HG03439 (cell line): ENCODE measurements at regions not wholly inside any gene's neighbourhood (a gene's known extent, or its start where the extent isn't known, plus 50 kb on each side); places are given as distances from the start of the nearest gene placed in this dataset.
"Not testable (repeated sequence)": the region's sequence is repeated elsewhere in the genome, so short reads cannot be mapped to it uniquely, and the experiment has no call there.

Source experiments
- ATAC-seq: cut with Tn5 transposase; IDR thresholded peaks from one replicate; pipeline ENCODE4 v1.9.1; 2021; ENCODE audit warnings: mild to moderate bottlenecking, moderate library complexity; ENCODE audit not compliant: unreplicated experiment

DNA sequence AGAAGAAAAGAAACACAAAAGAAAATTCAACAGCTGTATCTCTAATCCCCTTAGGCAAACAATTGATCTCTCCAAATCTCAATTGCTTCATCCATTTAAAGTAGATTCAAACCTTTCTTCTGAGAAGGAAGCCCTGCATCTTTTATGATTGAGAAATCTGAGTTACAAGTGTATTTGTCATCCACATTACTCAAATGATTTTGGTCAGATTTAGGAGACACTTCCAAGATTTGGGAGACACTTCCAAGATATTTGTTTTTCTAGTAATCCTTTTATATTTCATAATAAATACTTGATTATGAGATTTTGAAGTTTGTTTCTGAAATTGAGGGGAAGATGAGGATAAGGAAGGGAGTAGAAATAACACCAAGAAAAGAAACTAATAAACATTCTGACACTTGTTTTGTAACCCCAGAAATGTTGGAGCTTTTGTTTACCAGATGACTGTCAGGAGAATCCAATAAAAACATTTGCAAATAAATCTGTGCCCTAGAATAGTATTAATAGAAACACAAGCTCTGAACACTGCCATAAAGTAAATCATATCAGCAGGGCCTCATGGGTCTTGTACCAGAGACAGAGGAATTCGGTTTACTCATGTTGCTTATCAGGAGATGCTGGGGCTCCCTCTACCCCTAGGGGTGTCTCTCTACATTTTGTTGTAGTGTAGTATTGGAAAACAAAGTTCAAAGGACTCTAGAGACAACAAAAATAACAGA, 314.3 kb upstream of the NT5E start:
- no peak for ATAC-seq

DNA sequence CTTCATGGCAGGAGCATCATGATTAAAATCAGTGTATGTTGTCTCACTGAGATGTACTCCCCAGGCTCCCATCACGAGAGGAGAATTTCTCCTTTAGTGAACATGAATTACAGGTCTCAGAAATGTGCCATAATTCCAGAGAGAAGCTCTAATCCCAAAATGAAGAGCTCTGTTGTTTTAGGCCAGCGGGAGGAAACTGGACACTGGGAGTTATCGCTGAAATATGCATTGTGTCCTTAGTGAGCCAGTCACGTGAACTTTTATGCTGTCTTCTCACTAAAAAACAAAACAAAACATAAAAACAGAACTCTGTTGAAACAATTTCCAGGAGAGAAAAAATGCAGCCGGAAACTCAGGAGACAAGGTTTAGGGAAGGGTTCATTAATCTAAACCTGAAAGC, 315.7 kb upstream of the NT5E start:
- no peak for ATAC-seq

DNA sequence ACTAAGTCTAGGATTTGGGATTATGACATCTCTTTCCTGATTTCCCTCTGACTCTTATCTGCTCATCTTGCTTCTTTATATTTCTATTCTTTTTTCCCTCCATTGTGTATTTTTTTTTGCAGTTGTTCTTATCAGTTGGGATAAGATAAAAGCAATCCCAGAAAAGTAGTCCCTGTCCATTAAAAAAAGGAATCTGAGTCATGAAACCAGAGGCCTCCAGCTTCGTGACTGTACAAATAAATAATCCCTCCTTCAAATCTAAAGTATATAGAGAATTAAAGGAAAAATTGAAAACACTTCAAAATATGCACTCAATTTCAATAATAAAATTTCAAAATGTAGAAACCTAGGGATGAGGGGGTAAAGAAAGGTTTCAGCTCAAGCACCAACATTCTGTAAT, 317.8 kb upstream of the NT5E start:
- no peak for ATAC-seq

DNA sequence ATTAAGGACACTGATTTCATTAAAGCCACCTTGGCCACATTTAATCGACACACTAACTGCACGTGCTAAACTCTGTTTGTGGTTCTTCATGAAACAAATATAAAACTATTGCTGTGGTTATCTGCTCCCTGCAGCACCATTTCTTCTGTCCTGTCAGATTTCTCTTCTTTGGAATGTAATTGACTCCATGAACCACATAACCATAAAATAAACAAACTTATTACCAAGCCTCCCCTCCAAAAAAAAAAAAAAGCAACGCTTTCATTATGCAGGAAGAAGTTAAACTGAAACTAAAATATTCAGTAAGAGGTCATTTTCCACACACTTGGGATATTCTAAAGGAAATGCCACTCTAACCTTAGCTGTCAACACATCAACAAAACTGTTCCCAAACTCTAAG, 319.1 kb upstream of the NT5E start:
- no peak for ATAC-seq

DNA sequence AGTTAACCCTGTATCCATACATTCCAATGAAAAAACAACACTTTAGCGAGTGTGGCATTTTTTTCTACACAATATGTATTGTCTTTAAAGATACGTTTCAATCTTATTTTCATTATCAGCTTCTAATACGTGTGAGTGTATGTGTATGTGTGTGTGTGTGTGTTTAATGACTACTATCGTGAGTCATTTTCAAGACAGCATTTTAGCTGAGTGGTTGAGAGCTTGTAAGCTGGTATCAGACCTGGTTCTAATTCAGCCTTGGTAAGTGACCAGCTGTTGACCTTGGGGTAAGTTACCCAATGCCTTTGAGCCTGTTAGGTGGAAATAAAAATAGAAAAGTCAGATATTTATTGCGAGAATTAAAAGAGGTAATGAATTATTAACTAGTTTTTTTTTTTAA, 320.0 kb upstream of the NT5E start:
- no peak for ATAC-seq

DNA sequence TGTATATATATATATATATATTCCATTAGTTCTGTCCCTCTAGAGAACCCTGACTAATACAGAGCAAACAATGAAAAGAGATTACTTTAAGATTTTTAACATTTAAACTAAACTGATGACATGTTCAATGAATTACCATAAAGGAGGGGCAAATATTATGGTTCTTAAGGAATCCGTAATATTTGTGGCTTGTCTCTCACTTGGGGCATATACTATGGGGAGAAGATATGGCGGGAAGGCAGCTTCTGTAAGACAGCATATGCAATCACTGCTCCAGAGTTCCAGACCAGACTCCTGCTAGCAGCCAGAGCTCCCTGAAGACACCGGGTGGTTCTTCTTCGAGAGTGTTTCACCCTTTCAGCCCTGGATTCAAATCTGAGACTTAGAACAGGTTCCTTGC, 321.1 kb upstream of the NT5E start:
- ATAC-seq, result no peak

DNA sequence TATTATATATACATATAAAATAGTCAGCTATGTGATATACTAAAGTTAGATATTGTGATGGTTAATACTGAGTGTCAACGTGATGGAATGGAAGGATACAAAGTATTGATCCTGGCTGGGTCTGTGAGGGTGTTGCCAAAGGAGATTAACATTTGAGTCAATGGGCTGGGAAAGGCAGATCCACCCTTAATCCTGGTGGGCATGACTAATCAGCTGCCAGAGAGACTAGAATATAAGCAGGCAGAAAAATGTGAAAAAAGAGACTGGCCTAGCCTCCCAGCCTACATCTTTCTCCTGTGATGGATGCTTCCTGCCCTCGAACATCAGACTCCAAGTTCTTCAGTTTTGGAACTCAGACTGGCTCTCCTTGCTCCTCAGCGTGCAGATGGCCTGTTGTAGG, 321.6 kb upstream of the NT5E start:
- ATAC-seq, result not testable (repeated sequence)

DNA sequence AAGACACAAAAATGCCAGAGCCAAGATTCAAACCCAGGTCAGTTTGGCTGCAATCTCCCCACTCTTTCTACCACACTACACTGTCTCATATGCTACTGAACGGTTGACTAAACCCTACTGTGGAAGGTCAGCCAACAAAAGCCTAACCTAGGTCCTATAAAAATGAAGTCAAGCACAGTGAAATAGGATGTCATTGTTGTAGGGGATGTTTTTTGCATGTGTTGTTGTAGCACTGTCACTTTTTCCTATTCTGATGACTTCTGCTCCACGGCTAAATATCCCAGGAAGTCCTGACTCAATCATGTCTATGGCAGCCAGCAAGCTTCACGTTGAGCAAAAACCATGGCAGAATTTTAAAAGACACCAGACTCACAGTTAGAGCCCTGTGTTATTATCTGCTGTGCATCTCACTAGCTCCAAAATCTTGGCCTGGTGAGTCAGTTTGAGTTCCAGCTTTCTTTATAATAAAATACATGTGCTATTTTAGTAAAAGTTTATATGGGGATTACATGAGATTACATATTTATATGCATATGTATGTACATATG, 322.1 kb upstream of the NT5E start:
- no peak for ATAC-seq

DNA sequence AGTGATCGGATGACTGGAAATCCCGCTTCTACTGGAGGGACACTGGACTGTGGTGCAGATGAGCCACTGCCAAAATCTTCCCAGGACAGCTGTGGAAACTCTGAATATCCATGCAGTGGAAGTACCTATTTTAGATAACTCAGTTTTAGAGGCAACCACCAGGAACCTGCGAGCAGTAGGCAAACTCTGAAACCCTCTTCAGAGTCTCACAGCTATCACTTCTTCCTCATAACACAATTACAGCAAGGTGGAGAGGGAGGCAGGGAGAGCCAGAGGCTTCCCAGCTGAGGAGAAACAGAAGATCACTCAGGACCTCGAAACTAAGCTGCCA, 322.8 kb upstream of the NT5E start:
- no peak for ATAC-seq

DNA sequence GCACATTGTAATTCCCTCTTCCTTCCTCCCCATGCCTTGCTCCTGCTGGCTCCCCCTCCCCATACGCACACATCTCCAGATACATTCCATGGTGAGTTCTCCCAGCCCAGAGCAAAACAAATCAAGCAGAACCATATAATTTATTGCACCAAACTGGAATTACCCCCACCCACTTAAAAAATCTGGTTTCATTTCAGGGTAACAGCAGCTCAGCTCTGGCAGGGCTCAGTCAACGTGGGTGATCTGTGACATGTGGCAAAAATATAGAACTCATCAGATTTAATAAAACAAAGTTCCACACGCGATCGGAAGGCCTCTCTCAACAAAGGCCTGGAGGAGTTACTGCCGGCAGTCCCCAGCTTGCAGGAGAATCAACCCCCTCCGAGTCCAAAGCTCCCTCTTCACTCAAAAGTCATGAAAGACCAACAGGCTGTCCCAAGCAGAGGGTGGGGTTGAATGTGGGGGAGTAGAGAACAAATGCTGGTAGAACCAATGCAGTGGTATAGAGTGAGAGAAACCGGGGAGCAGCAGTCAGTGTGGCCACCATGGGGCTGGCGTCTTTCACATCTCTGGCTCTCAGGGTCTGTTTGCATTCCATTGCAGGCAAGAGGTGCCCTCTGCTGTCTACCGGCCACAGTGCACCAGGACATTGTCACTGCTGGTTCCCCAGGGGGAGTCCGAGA, 323.3 kb upstream of the NT5E start:
- ATAC-seq, result no peak

DNA sequence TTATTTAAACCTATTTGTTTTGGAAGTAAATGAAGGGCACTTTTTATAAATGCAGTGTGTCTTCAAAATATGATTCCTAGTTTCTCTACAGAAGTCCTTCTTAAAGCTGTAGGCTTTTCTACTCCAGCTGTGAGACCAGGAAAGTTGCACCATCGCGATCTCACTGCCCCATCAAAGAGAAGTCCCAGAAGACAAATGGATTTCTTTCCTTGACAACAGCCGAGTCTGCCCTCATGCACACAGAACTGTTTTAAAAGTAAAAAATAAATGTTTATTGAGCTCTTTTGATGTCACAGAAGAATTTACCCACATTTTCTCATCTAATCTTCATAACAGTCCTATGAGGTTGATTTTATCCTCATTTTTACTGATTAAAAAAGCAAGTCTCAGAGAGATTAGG, 324.4 kb upstream of the NT5E start:
- ATAC-seq, result no peak

DNA sequence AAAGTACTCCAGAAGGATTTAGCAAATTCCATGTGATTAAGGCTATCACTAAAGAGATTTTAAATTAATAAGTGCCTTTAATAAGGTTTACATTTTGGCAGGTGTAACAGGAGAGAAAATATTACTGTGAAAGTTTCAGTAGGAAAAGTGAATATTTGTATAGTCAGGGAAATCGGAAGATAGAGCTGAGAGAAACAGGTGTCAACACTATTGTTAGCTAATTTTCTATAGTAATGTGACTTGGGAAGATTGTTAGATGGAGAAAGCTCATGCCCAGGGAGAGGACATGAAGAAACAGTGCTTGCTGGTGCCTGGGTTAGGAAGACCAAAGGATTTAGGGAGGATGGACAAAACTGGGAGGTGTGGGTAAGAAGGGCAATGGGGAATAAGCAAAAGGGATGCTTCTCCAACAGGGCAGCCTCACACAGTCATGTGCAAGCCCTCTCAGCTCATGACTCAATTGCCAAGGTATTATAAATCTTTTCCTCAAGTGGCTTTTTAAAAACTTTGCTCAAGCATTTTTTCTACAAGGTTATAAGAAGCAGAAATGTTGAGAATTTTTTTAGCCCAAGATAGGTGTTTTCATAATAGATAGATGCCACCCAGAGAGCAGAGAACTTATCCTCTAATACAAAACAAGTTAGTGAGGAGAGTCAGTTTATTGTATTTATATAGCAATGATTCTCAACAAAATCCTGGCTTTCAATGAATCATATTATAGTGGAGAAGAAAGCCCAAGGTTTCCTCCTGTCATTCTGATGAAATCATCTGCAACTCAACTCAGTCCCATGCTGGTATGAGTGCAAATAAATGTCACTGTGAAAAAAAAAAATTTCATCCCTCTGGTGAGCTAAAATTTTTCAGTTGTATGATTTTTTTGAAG, 325.2 kb upstream of the NT5E start:
- ATAC-seq, result no peak

DNA sequence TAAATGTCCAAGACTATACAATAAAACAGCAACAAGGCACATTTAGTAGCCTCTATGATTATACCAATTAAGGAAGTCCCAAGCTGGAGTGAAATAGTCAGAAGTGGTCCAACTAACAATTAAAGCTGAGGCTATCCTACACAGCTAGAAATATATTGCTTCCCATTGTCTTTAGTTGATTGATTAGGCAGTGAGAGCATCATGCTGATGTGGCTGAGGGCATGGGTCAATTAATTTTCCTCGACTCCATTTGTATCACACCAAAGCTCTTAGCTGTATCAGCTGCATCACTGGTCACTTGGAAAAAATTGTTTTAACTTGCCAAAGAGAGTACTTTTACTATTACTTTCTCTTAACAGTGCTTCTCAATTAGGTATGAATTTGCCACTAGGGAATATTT, 328.7 kb upstream of the NT5E start:
- ATAC-seq, result no peak

DNA sequence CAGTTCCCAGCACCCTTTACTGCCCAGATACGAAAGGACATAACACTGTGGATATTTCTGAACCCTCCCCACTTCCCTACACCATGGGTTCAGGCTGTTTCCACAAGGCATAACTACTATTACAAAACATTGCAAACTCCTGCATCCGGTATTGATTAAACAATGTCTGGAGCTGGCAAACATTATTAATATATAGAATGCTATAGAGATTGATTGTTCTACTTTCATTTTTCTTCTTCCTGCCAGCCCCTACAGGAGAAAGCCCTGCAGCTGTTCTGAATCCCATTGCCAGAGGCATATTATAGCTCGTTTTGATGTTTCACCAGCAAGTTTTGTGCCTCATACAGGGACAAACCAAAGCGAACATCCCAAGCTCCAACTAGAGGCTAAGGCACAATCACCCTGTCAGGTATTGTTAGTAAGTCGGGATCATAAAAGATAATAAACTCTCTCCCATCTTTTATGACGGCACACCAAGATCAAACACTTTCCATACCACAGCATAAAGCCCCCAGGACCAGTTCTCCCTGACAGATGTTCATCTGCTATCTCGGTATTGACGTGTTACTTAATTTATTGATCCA, 331.1 kb upstream of the NT5E start:
- ATAC-seq, result no peak

DNA sequence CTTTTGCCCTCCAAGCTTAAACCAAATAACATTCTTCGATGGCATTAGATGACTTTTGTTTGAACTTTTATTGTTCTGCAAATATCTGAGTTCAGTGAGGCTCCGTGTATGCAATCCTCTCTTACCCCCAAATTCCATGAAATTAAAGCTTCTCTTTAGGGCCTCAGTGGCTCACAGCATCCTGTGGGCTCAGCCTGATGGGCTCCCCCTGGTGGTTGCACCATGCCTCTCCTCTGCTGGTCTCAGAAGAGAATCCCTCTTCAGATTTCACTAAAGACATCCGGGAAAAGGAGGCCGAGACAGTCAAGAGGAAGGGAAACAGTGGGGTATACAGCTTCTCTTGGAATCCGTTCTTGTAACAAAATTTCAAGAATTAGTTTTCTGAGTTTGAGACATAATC, 331.6 kb upstream of the NT5E start:
- no peak for ATAC-seq

DNA sequence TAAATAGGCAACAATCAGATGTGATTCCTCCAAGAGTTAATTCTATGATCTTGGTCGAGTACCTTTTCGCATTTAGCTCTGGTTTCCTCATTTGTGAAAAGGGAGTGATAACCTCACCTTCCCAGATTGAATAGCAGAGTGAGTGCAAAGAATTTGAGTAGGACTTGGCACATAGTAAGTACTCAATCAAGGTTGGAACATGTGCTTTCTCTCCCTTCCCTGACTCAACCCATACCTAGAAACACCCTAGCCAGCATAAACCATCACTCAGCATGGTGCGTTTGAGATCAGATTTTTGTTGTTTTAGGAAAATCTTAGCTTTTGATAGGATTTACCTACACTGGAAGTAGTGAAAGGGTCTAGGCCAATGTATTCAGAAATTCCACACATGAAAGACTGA, 333.4 kb upstream of the NT5E start:
- ATAC-seq, result no peak

DNA sequence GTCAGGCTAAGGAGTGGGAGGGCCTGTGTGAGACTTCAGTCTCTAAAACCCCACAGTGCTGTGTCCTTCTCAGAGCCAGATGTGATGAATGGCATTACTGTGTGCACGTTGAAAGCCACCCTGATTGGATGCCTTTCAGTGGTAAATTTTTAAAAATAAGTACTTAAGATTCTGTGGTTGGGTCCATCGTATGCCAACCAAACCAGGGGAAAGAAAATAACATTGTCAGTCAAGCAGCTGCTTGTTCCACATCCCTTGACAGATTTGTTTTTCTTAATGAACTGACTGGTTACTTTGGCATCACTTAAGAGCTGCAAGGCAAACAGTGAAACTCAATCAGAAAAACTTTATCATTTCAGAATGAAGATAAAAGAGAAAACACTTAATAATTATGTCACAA, 334.0 kb upstream of the NT5E start:
- ATAC-seq, result no peak

DNA sequence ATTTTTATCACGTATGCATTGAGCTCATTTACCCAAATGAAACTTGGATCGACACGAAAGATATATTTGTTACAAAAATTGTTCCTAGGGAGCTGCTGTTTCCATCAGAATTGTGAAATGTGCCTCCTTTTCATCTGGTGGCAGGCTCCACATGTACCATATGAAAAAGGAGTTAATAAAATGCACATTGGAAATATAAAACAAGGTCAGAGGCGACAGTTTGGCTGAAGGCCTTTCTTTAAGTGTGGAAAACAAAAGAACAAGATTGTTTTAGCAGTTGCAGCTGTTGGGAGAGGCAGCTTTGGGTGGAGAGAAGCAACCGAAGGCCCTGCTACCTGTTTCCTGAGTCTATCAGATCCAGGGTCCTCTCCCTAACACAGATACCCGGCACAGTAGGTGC, 334.5 kb upstream of the NT5E start:
- no peak for ATAC-seq

DNA sequence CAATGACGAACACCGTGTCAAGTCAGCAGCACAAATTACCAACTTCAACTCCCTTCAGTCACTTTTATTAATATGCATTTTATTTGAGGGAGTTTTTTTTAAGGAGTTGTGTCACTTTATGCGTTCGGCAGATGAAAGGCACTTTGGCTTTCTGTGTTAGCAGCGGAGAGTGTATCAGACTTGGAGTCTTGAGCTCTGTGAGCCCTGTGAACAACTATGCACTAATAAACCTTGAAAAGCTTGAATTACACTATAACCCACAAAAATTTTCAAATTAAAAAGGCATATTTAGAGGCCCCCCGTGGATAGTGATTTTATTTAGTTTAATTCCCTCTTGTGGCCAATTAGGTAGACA, 335.3 kb upstream of the NT5E start:
- ATAC-seq, result no peak

DNA sequence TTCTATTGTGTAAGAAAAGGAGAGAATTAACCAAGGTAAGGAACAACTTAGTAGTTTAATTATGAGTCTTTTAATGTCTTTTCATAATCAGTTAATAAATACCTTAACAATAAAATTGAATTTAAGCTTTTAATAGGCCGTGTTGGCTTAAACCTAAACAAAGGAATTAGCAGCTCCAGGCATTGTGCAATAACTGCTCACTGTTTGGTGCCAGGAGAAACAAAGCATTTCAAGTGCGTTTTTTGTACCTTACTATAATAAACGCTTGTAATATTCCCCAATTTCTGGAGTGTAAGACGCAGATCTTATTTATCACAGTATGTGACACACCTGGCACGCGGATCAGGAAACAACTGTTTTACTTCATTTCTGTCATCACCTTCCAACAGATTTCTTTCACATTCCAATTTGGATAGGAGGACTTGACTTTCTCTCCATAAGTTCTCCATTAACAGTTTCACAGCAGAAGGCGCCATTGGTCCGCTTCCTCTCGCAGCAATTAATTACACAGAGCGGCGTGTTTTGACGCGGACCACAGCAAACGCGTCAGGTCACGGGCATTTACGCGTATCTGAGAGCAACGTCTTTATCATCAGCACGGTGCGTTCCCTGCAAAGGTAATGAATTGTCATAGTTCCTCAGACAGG, 335.8 kb upstream of the NT5E start:
- ATAC-seq, result no peak

DNA sequence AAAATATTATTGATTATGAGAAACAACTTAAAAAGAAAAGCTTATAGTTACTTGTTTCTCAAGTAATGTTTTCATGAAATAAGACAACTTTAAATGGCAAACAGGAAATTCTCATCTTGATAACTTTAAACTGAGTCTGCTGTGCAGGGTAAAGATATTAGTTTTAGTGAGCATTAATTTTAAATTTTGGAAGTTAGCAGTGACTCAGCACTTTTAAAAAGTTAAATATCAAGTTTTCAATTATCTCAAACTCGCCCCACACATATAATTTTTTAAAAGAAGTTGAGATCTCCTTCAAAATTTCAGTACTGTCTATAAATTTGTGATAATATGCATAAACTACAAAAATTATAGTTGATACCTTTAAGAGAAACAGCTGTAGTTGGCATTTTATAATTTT, 337.3 kb upstream of the NT5E start:
- ATAC-seq, result no peak
